ENCODE measurements at regions not wholly inside any gene's neighbourhood (a gene's known extent, or its start where the extent isn't known, plus 50 kb on each side); places are given as distances from the start of the nearest gene placed in this dataset.
"Not testable (repeated sequence)": the region's sequence is repeated elsewhere in the genome, so short reads cannot be mapped to it uniquely, and the experiment has no call there.

DNA sequence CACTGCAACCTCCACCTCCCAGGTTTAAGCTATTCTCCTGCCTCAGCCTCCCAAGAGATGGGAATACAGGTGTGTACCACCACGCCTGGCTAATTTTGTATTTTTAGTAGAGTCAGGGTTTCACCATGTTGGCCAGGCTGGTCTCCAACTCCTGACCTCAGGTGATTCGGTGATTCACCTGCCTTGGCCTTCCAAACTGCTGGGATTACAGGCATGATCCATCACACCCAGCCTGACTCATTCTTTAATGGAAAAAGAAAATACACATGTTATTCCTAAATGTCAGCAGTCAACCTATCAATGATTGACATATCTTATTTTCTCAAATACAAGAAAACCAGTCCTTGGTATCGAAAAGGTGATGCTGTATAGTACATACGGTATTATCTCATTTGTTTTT lies 376.2 kb downstream of the CBLN4 start:
- not testable (repeated sequence) for H4K8ac ChIP-seq (ENCODE audit: low read length); H2BK120ac ChIP-seq (ENCODE audit: low read depth, low read length); H3K9me3 ChIP-seq (ENCODE audit: control insufficient read depth, low read length); H3K4me3 ChIP-seq (ENCODE audit: insufficient read depth in 1 of 2, low read depth in 1 of 2, low read length in 2 of 2); H3K14ac ChIP-seq (ENCODE audit: low read length in 2 of 2); H3K18ac ChIP-seq (ENCODE audit: low read depth in 1 of 2, low read length in 2 of 2); H3K27me3 ChIP-seq (ENCODE audit: control insufficient read depth in 1 of 2, insufficient read depth in 1 of 2, low read length in 2 of 2); H2BK5ac ChIP-seq (ENCODE audit: low read depth, low read length, poor library complexity, severe bottlenecking); H3K4ac ChIP-seq (ENCODE audit: low read depth in 1 of 2, low read length in 2 of 2); H3K23ac ChIP-seq (ENCODE audit: low read length in 2 of 2); H2BK15ac ChIP-seq (ENCODE audit: low read depth, poor library complexity, severe bottlenecking); H2AFZ ChIP-seq (ENCODE audit: low read depth, low read length); H3K79me1 ChIP-seq (replicated peaks; ENCODE audit: low read length, poor library complexity, severe bottlenecking); DNase-seq; H3K27ac ChIP-seq (ENCODE audit: low read length, poor library complexity, severe bottlenecking); H3K4me1 ChIP-seq (ENCODE audit: control insufficient read depth, insufficient read depth, low read depth, low read length); H2AK5ac ChIP-seq (ENCODE audit: low read length, severe bottlenecking); H3K4me2 ChIP-seq (ENCODE audit: low read length, poor library complexity, severe bottlenecking); H2BK12ac ChIP-seq (ENCODE audit: low read length in 2 of 2); H3K36me3 ChIP-seq (ENCODE audit: control insufficient read depth in 1 of 2, insufficient read depth in 2 of 2, low read depth in 1 of 2, low read length in 2 of 2); H4K91ac ChIP-seq (ENCODE audit: low read length); H3K9ac ChIP-seq (ENCODE audit: low read length)
- 65% methylated on average over 2 of the region's 4 CpGs for WGBS

GRCh38 chr20:55626716-55627115 lies 378.6 kb downstream of the CBLN4 start:
- peaks cover 3% of the 10 kb centered on the region for H3K9me3 ChIP-seq (ENCODE audit: control insufficient read depth, low read length)
- no peaks in the 10 kb centered on the region for H3K36me3 ChIP-seq (ENCODE audit: control insufficient read depth in 1 of 2, insufficient read depth in 2 of 2, low read depth in 1 of 2, low read length in 2 of 2)
- no peak overlapping the region for H3K18ac ChIP-seq (ENCODE audit: low read depth in 1 of 2, low read length in 2 of 2)
- H3K4me3 ChIP-seq (ENCODE audit: insufficient read depth in 1 of 2, low read depth in 1 of 2, low read length in 2 of 2) = no peak overlapping the region
- no peak overlapping the region for H2BK5ac ChIP-seq (ENCODE audit: low read depth, low read length, poor library complexity, severe bottlenecking)
- WGBS = 72% methylated on average over 2 of the region's 4 CpGs
- no peak overlapping the region for H4K8ac ChIP-seq (ENCODE audit: low read length)
- H2BK12ac ChIP-seq (ENCODE audit: low read length in 2 of 2) = no peak overlapping the region
- H3K23ac ChIP-seq (ENCODE audit: low read length in 2 of 2) = no peak overlapping the region
- H2AFZ ChIP-seq (ENCODE audit: low read depth, low read length) = no peak overlapping the region
- H3K4ac ChIP-seq (ENCODE audit: low read depth in 1 of 2, low read length in 2 of 2) = no peak overlapping the region
- DNase-seq = no peak
- no peaks in the 10 kb centered on the region for H3K4me1 ChIP-seq (ENCODE audit: control insufficient read depth, insufficient read depth, low read depth, low read length)
- no peak overlapping the region for H3K14ac ChIP-seq (ENCODE audit: low read length in 2 of 2)
- H2AK5ac ChIP-seq (ENCODE audit: low read length, severe bottlenecking) = no peak overlapping the region
- H3K4me2 ChIP-seq (ENCODE audit: low read length, poor library complexity, severe bottlenecking) = no peak overlapping the region
- no peaks in the 10 kb centered on the region for H3K79me1 ChIP-seq (replicated peaks; ENCODE audit: low read length, poor library complexity, severe bottlenecking)
- H3K27me3 ChIP-seq (ENCODE audit: control insufficient read depth in 1 of 2, insufficient read depth in 1 of 2, low read length in 2 of 2) = no peaks in the 10 kb centered on the region
- H4K91ac ChIP-seq (ENCODE audit: low read length) = no peak overlapping the region
- H2BK15ac ChIP-seq (ENCODE audit: low read depth, poor library complexity, severe bottlenecking) = no peak overlapping the region
- no peak overlapping the region for H2BK120ac ChIP-seq (ENCODE audit: low read depth, low read length)
- no peak overlapping the region for H3K27ac ChIP-seq (ENCODE audit: low read length, poor library complexity, severe bottlenecking)
- no peak overlapping the region for H3K9ac ChIP-seq (ENCODE audit: low read length)

DNA sequence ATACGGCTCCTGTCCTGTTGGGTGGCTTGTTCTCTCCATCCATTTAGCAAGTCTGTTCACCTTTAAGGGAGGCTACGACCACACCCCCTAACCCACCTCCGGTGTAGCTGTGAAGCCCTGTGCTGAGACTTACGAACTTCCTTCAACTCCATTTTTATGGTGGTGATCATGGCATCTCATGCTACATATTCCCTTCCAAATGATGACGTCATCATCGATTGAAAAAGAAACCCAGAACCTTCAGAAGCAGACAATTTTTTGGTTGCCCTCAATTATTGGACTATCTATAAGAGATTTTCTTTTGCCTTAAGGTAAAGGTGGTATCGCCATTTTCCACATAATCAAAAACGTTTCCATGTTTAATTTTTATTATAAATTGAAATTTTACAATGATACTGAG lies 389.0 kb downstream of the CBLN4 start:
- H2AK5ac ChIP-seq (ENCODE audit: low read length, severe bottlenecking) = no peak overlapping the region
- no peak for DNase-seq
- 75% methylated on average over 6 of the region's 8 CpGs for WGBS

DNA sequence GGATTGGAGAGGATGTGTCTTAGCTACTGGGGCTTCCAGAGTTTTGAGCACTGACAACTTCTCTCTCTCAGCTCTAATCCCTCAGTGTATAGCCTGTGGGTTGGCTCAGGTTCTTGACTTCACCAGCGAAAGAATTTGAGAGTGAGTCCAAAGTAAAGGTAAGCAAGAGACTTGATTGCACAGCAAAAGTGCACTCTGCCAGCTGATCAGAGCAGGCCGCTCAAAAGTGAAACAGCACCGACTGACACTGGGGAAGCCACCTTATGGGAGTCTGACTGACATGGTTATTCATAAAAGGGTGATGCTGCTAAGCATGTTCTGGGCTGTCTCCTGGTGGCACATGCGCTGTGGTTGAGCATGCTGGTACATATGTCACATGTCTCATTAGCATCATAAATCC lies 389.5 kb downstream of the CBLN4 start:
- no peak overlapping the region for H3K4ac ChIP-seq (ENCODE audit: low read depth in 1 of 2, low read length in 2 of 2)
- no peaks in the 10 kb centered on the region for H3K27me3 ChIP-seq (ENCODE audit: control insufficient read depth in 1 of 2, insufficient read depth in 1 of 2, low read length in 2 of 2)
- H3K18ac ChIP-seq (ENCODE audit: low read depth in 1 of 2, low read length in 2 of 2) = no peak overlapping the region
- H2AK5ac ChIP-seq (ENCODE audit: low read length, severe bottlenecking) = no peak overlapping the region
- no peak overlapping the region for H4K8ac ChIP-seq (ENCODE audit: low read length)
- H2BK15ac ChIP-seq (ENCODE audit: low read depth, poor library complexity, severe bottlenecking) = no peak overlapping the region
- H4K91ac ChIP-seq (ENCODE audit: low read length) = no peak overlapping the region
- no peak overlapping the region for H2BK5ac ChIP-seq (ENCODE audit: low read depth, low read length, poor library complexity, severe bottlenecking)
- H3K27ac ChIP-seq (ENCODE audit: low read length, poor library complexity, severe bottlenecking) = no peak overlapping the region
- H3K4me3 ChIP-seq (ENCODE audit: insufficient read depth in 1 of 2, low read depth in 1 of 2, low read length in 2 of 2) = no peak overlapping the region
- H3K4me1 ChIP-seq (ENCODE audit: control insufficient read depth, insufficient read depth, low read depth, low read length) = no peaks in the 10 kb centered on the region
- no peak overlapping the region for H3K4me2 ChIP-seq (ENCODE audit: low read length, poor library complexity, severe bottlenecking)
- H2BK120ac ChIP-seq (ENCODE audit: low read depth, low read length) = no peak overlapping the region
- H2BK12ac ChIP-seq (ENCODE audit: low read length in 2 of 2) = no peak overlapping the region
- no peak for DNase-seq
- H3K9ac ChIP-seq (ENCODE audit: low read length) = no peak overlapping the region
- H3K9me3 ChIP-seq (ENCODE audit: control insufficient read depth, low read length) = peaks cover 20% of the 10 kb centered on the region
- H3K36me3 ChIP-seq (ENCODE audit: control insufficient read depth in 1 of 2, insufficient read depth in 2 of 2, low read depth in 1 of 2, low read length in 2 of 2) = no peaks in the 10 kb centered on the region
- H3K23ac ChIP-seq (ENCODE audit: low read length in 2 of 2) = no peak overlapping the region
- no peak overlapping the region for H3K14ac ChIP-seq (ENCODE audit: low read length in 2 of 2)
- H2AFZ ChIP-seq (ENCODE audit: low read depth, low read length) = no peak overlapping the region
- no peaks in the 10 kb centered on the region for H3K79me1 ChIP-seq (replicated peaks; ENCODE audit: low read length, poor library complexity, severe bottlenecking)
- 74% methylated on average over 4 of the region's 4 CpGs for WGBS

More for the DNA sequence above, 389.0 kb downstream of the CBLN4 start:
- Histone ChIP-seq H2BK120ac (ENCODE audit: low read depth, low read length) (no peak overlapping the region), H3K4me2 (ENCODE audit: low read length, poor library complexity, severe bottlenecking) (no peak overlapping the region), H3K9ac (ENCODE audit: low read length) (no peak overlapping the region), H3K4me3 (ENCODE audit: insufficient read depth in 1 of 2, low read depth in 1 of 2, low read length in 2 of 2) (no peak overlapping the region), H3K4me1 (ENCODE audit: control insufficient read depth, insufficient read depth, low read depth, low read length) (no peaks in the 10 kb centered on the region), H3K27me3 (ENCODE audit: control insufficient read depth in 1 of 2, insufficient read depth in 1 of 2, low read length in 2 of 2) (no peaks in the 10 kb centered on the region), H3K14ac (ENCODE audit: low read length in 2 of 2) (no peak overlapping the region), H3K27ac (ENCODE audit: low read length, poor library complexity, severe bottlenecking) (no peak overlapping the region), H3K9me3 (ENCODE audit: control insufficient read depth, low read length) (peaks cover 24% of the 10 kb centered on the region), H2AFZ (ENCODE audit: low read depth, low read length) (no peak overlapping the region), H2BK15ac (ENCODE audit: low read depth, poor library complexity, severe bottlenecking) (no peak overlapping the region), H4K91ac (ENCODE audit: low read length) (no peak overlapping the region), H2BK5ac (ENCODE audit: low read depth, low read length, poor library complexity, severe bottlenecking) (no peak overlapping the region), H3K18ac (ENCODE audit: low read depth in 1 of 2, low read length in 2 of 2) (no peak overlapping the region), H3K79me1 (replicated peaks; ENCODE audit: low read length, poor library complexity, severe bottlenecking) (no peaks in the 10 kb centered on the region), H4K8ac (ENCODE audit: low read length) (no peak overlapping the region), H3K4ac (ENCODE audit: low read depth in 1 of 2, low read length in 2 of 2) (no peak overlapping the region), H2BK12ac (ENCODE audit: low read length in 2 of 2) (no peak overlapping the region), H3K23ac (ENCODE audit: low read length in 2 of 2) (no peak overlapping the region), H3K36me3 (ENCODE audit: control insufficient read depth in 1 of 2, insufficient read depth in 2 of 2, low read depth in 1 of 2, low read length in 2 of 2) (no peaks in the 10 kb centered on the region)

Measured in mesenchymal stem cell (in vitro differentiated cells and primary cell).